Keratinocyte (primary cell): ENCODE measurements at regions not wholly inside any gene's neighbourhood (a gene's known extent, or its start where the extent isn't known, plus 50 kb on each side); places are given as distances from the start of the nearest gene placed in this dataset.

Experiments
- DNase-seq: peaks from one replicate; pipeline ENCODE4 v3.0.0-alpha.2; 2011; ENCODE audit warnings: low read depth, missing footprints, low spot score
- FAIRE-seq: peaks from 2 replicates; lab custom pipeline; 2011; peaks lifted over from hg19 to GRCh38; lab: Jason Lieb, UNC
- H2AFZ ChIP-seq: 2 replicates; pipeline ENCODE4 v1.6.0; 2012; ENCODE audit warnings: low read length, control low read depth, inconsistent platforms; ENCODE audit not compliant: control insufficient read depth
- H3K27ac ChIP-seq: 2 replicates; pipeline ENCODE4 v1.5.1; 2011; ENCODE audit warnings: low read length; ENCODE audit not compliant: control insufficient read depth, insufficient read depth
- H3K27me3 ChIP-seq: 3 replicates; pipeline ENCODE4 v1.6.0; 2011; ENCODE audit warnings: low read length; ENCODE audit not compliant: control insufficient read depth, insufficient read depth; ENCODE audit errors: extremely low read depth
- H3K36me3 ChIP-seq, 2 experiments: 2 replicates in 1 of 2; 3 replicates in 1 of 2; pipeline ENCODE4 v1.5.1; 2011; ENCODE audit warnings: low read length in 2 of 2, mild to moderate bottlenecking in 1 of 2; ENCODE audit not compliant: control insufficient read depth in 2 of 2, insufficient read depth in 2 of 2; ENCODE audit errors: extremely low read depth in 1 of 2
- H3K4me1 ChIP-seq: 3 replicates; pipeline ENCODE4 v1.5.1; 2011; ENCODE audit warnings: low read length; ENCODE audit not compliant: control insufficient read depth, insufficient read depth; ENCODE audit errors: extremely low read depth
- H3K4me2 ChIP-seq: 3 replicates; pipeline ENCODE4 v1.6.0; 2011; ENCODE audit warnings: low read depth, low read length; ENCODE audit not compliant: control insufficient read depth, insufficient read depth; ENCODE audit errors: extremely low read depth
- H3K4me3 ChIP-seq, 3 experiments: fragments of 200-600 bp in 1 of 3; sonication (generic) in 1 of 3; 2 replicates in 2 of 3; 3 replicates in 1 of 3; pipeline ENCODE4 v1.5.1; 2011 to 2016; ENCODE audit warnings: low read length in 3 of 3, mild to moderate bottlenecking in 3 of 3, control low read depth in 2 of 3, inconsistent platforms in 1 of 3, low read depth in 1 of 3, mixed read lengths in 1 of 3, mixed run types in 1 of 3, moderate library complexity in 1 of 3; ENCODE audit not compliant: control insufficient read depth in 2 of 3, insufficient read depth in 2 of 3; ENCODE audit errors: extremely low read depth in 1 of 3
- H3K79me2 ChIP-seq: 2 replicates; pipeline ENCODE4 v1.6.0; 2012; ENCODE audit warnings: low read length; ENCODE audit not compliant: control insufficient read depth, insufficient read depth
- H3K9ac ChIP-seq: 3 replicates; pipeline ENCODE4 v1.6.0; 2011; ENCODE audit warnings: low read length; ENCODE audit not compliant: control insufficient read depth, insufficient read depth; ENCODE audit errors: extremely low read depth
- H3K9me1 ChIP-seq: 3 replicates; pipeline ENCODE4 v1.6.0; 2011; ENCODE audit warnings: low read length; ENCODE audit not compliant: control insufficient read depth, insufficient read depth; ENCODE audit errors: extremely low read depth
- H3K9me3 ChIP-seq: 2 replicates; pipeline ENCODE4 v1.5.1; 2012; ENCODE audit warnings: low read depth, low read length; ENCODE audit not compliant: control insufficient read depth
- H4K20me1 ChIP-seq: 3 replicates; pipeline ENCODE4 v1.6.0; 2011; ENCODE audit warnings: low read length; ENCODE audit not compliant: control insufficient read depth, insufficient read depth; ENCODE audit errors: extremely low read depth
- CTCF ChIP-seq, 3 experiments: IDR thresholded peaks in 1 of 3; conservative IDR thresholded peaks in 1 of 3; optimal IDR thresholded peaks in 1 of 3; 2 replicates in 2 of 3; 3 replicates in 1 of 3; pipeline versions ENCODE3 to v1.5.1; 2011; ENCODE audit warnings: low read length in 3 of 3, mild to moderate bottlenecking in 3 of 3, moderate library complexity in 2 of 3, control low read depth in 1 of 3, inconsistent platforms in 1 of 3; ENCODE audit not compliant: insufficient read depth in 2 of 3; ENCODE audit errors: extremely low read depth in 1 of 3
- EZH2 ChIP-seq: IDR thresholded peaks from one replicate; pipeline ENCODE4 v1.6.1; 2012; ENCODE audit warnings: inconsistent platforms, mild to moderate bottlenecking, low read length, moderate library complexity
- dilution Hi-C: fragments of 300-500 bp; cut with MboI; formaldehyde crosslinking; loops from one replicate; pipeline ENCODE4 v1.7.0; 2020; ENCODE audit warnings: low sequenced_read_pairs; ENCODE audit not compliant: extremely low pct_ligation_motif_present

GRCh38 chr22:49179175-49179574 lies 648.5 kb downstream of the BRD1 start:
- Histone ChIP-seq H3K27ac (no peak overlapping the region), H3K9ac (no peak overlapping the region), H3K4me3 (no peak overlapping the region), H3K36me3 (no peaks in the 10 kb centered on the region), H3K4me1 (no peaks in the 10 kb centered on the region), H2AFZ (no peak overlapping the region), H4K20me1 (no peaks in the 10 kb centered on the region), H3K9me3 (peaks cover 30% of the 10 kb centered on the region), H3K79me2 (no peaks in the 10 kb centered on the region), H3K27me3 (no peaks in the 10 kb centered on the region), H3K4me2 (no peak overlapping the region), H3K9me1 (no peaks in the 10 kb centered on the region)
- DNase-seq, result no peak
- dilution Hi-C loops, result no loop called here
- no peak for TF ChIP-seq CTCF (optimal IDR thresholded peaks at IDR 0.05 in 1 of 3, IDR thresholded peaks at IDR 0.05 in 1 of 3, conservative IDR thresholded peaks at IDR 0.05 in 1 of 3; ENCODE audit: extremely low read depth in 1 of 3, insufficient read depth in 2 of 3, low read length in 3 of 3)
- TF ChIP-seq EZH2, result no peak
- FAIRE-seq, result no peak

DNA sequence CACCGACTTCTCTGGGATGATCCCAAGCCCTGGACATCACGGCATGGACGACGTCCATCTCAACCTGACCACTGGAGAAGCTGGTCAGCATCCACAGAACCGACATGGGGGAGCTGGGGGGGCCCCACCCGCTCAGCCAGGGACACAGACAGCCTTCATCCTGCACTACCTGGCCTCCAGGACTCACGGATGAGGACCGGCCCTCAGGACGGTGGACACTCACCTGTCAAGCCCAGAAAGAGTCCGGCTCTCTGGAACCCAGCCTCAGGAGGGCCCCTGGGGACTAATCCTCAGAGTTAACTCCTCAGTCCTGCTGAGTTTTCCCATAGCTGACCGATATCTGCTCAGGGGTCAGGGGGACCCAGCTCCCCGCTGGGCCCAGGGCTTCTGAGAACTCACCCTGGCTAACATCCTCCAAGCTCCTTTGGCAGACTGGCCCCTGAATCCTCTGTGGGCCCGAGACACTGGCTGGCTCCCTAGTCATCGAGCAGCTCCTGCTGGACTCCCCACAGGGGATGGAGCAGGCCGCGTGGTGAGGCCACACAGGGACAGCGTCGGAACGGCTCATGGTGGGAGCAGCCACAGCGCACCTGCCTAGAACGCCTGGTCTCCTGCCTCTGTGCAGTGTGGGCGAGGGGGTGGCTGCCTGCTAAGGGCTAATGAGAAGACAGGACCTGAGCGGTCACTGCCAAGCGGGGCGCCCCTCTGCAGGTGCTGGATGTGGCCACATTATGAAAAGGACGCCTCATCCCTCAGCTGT lies 649.2 kb downstream of the BRD1 start:
- Histone ChIP-seq H3K9ac (no peak overlapping the region), H2AFZ (no peak overlapping the region), H3K27ac (no peak overlapping the region), H3K36me3 (no peaks in the 10 kb centered on the region), H3K4me1 (no peaks in the 10 kb centered on the region), H3K4me3 (no peak overlapping the region), H3K9me1 (no peaks in the 10 kb centered on the region), H3K27me3 (no peaks in the 10 kb centered on the region), H3K79me2 (no peaks in the 10 kb centered on the region), H4K20me1 (no peaks in the 10 kb centered on the region), H3K4me2 (no peak overlapping the region), H3K9me3 (peaks cover 25% of the 10 kb centered on the region)
- DNase-seq (no peak), FAIRE-seq (no peak)
- dilution Hi-C loops, result no loop called here
- TF ChIP-seq EZH2, result no peak
- no peak for TF ChIP-seq CTCF (optimal IDR thresholded peaks at IDR 0.05 in 1 of 3, IDR thresholded peaks at IDR 0.05 in 1 of 3, conservative IDR thresholded peaks at IDR 0.05 in 1 of 3; ENCODE audit: extremely low read depth in 1 of 3, insufficient read depth in 2 of 3, low read length in 3 of 3)
